Superior temporal gyrus (tissue), 1 donor: ENCODE measurements at regions not wholly inside any gene's neighbourhood (a gene's known extent, or its start where the extent isn't known, plus 50 kb on each side); places are given as distances from the start of the nearest gene placed in this dataset.
"Not testable (repeated sequence)": the region's sequence is repeated elsewhere in the genome, so short reads cannot be mapped to it uniquely, and the experiment has no call there.

Experiments used
- DNase-seq: peaks from one replicate; pipeline ENCODE4 v3.0.0-alpha.2; 2016; ENCODE audit errors: extremely low spot score

GRCh38 chr2:221997683-221998082 is 301.1 kb downstream of the PAX3 start:
- DNase-seq: no peak

GRCh38 chr2:221997100-221997499 is 301.7 kb downstream of the PAX3 start:
- no peak for DNase-seq

DNA sequence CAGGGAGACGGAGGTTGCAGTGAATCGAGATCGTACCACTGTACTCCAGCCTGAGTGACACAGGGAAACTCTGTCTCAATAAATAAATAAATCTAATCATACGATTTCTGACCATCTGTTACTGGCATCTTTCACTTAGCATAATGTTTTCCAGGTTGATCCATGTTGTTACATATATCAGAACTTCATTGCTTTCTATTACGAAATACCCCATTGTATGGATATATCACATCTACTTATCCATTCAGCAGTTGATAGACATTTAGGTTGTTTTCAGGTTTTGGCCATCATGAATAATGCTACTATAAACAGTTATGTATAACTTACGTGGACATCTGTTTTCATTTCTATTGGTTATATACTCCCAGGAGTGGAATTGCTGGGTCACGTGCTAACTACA is 303.9 kb downstream of the PAX3 start:
- DNase-seq: no peak

DNA sequence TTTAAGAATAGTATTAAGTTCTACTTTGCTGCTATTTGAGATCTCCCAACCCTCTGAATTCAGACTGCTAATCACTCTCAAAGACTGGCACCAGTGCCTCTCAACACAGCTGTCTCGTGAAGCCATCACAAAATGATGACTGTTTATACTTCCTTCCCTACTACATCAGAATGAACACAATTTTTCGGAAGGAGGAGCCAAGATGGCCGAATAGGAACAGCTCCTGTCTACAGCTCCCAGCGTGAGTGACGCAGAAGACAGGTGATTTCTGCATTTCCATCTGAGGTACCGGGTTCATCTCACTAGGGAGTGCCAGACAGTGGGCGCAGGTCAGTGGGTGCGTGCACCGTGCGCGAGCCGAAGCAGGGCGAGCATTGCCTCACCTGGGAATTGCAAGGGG is 314.4 kb downstream of the PAX3 start:
- not testable (repeated sequence) for DNase-seq

DNA sequence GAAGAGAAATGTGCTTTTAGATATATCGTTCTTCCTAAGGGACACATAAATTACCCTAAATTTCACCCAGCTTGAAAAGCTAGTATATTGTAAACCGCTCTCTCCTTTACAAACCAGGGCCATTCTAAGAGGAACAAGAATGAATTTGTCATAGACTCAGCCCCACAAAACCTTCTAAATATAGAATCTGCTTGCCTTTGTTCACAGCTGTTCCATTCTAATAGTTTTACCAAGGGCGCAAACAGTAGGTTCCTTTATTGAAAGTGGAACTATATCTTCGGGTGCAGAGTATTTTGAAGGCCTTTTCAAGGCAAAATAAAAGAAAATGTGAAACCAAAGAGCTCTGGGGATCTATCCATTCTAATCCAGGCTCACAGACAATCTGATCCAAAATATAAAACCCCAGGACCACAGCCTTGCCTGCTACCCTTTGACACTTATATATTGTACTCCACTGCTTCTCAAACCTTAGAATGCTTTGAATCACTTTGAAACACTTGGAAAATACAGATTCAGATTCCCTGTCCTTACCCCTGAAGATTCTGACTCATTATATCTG is 316.8 kb downstream of the PAX3 start:
- DNase-seq: peak; percentile 16

DNA sequence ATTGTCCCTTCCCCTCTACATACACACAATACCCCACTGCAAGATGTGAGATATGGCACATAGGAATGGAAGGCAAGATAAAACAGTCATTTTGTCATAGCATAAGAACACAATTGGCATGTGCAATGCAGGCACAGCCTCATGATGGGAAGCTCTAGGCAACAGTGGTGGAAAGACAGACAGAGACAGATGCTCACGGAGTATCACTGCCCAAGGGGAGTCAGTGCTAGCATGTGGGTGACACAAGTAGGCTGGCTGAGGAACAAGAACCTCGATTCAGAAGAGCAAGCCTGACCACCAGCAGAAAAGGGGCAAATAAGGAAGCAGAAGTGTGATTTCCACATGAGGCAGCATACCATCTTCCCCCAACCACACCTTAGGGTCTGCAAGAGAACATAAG is 323.6 kb downstream of the PAX3 start:
- no peak for DNase-seq

- no peak for DNase-seq
Measured at GRCh38 chr2:221973902-221974301, 324.9 kb downstream of the PAX3 start.

DNA sequence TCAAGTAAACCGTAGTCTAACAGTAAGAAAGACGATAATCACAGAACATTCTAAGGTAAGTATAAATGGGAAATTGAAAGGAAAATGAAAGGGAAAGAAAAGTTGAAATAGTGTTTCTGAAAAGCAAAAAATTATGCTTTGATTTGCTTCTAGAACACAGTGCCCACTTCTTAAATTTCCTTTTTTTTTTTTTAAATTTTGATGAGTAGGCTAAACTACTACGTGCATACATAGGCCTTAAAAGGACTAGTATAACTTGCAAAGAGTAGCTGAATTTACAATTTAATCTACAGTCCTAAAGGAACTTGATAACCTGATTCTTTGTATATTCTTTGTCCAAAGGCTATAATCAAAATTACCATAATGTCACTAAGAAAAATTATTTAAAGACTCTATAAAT is 325.3 kb downstream of the PAX3 start:
- no peak for DNase-seq

- DNase-seq: no peak
Measured at GRCh38 chr2:221972813-221973478, 325.9 kb downstream of the PAX3 start.

DNA sequence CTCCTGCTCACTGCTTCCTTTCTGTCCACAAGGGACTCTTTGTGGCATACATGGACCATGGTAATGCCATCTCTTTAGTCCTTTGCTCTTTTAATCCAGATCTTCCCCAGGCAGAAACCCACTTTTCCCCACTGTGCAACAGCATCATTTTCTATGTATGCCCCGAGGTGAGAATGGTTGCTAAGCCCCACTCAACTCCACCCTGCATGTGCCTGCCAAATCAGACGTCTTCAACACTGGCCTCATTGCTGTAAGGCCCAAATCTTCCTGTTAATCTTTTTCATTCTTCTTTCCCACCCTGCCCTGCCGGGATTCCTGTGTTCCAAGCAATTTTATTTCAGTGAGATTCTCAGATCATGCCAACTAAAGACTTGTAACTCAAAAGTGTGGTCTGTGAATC is 328.4 kb downstream of the PAX3 start:
- DNase-seq: no peak

DNA sequence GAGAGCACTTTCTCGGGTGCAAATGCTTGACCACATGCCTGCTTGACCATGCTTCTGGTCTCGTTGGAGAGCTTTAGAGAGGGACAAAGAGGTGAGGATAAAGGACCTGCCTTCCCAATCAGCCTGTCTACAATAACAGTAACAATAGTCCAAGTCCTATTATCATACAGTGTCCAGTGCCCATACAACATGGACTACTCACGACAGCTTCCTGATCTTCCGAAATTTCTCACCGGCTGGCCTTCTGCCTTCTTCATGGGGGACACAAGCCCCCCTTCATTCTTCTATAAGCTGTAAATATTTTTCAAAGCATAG is 329.0 kb downstream of the PAX3 start:
- no peak for DNase-seq

GRCh38 chr2:221969087-221969829 is 329.5 kb downstream of the PAX3 start:
- peak; percentile 79 for DNase-seq

DNA sequence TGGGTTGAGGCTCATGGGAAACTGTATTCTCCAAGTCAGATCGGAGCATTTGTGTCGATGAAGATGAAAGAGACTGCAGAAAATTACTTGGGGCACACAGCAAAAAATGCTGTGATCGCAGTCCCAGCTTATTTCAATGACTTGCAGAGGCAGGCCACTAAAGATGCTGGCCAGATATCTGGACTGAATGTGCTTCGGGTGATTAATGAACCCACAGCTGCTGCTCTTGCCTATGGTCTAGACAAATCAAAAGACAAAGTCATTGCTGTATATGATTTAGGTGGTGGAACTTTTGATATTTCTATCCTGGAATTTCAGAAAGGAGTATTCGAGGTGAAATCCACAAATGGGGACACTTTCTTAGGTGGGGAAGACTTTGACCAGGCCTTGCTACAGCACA is 336.6 kb downstream of the PAX3 start:
- no peak for DNase-seq

DNA sequence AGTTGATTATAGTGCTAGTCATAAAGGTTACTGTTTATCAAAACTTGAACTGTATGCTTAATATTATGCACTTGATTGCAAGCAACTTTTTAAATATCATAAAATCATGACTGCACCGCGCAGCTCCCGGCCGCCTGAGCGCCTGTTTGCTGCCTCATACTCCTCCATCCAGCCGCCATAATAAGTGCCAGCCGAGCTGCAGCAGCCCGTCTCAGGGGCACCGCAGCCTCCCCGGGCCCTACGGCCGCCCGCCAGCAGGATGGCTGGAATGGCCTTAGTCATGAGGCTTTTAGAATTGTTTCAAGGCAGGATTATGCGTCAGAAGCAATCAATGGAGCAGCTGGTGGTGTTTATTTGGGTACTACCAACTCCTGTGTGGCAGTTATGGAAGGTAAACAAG is 337.2 kb downstream of the PAX3 start:
- no peak for DNase-seq

DNA sequence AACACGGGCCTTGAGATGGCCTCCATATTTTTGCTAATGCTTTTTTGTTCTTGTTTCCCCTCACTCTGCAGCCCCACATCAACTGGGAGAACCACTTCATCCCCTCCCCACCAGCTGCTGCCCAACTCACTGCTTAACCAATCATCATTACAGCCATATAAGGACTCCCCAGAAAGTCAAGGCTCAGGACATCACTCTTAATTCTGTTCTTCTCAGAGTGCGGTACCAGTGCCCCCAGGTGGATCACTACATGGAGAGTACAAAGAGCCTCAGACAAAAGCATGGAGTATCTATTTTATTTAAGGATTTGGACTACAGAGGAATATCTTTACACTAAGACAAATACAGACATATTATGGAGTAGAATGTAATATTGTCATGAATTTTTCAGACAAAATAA is 340.6 kb downstream of the PAX3 start:
- DNase-seq: no peak

DNA sequence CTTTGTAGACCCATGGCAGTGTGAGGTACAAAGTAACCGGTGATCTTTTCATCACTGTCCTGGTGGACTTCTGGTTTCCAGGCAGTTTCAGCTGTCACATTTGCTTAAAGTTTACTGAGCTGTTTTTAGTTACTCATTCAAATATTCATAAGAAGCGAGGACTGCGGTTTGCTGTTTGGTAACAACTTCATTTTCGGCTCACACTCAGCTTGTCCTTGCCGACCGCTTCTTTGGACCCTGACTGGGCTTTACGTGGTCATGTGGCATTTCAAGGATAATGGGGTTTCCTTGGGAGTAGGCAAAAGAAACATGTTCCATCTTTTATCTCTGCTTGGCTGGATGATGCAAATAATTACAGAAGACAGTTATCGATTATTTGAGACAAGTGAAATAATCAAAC is 350.7 kb downstream of the PAX3 start:
- DNase-seq: no peak

- DNase-seq: not testable (repeated sequence)
Measured at GRCh38 chr2:221944452-221944851, 354.3 kb downstream of the PAX3 start.

DNA sequence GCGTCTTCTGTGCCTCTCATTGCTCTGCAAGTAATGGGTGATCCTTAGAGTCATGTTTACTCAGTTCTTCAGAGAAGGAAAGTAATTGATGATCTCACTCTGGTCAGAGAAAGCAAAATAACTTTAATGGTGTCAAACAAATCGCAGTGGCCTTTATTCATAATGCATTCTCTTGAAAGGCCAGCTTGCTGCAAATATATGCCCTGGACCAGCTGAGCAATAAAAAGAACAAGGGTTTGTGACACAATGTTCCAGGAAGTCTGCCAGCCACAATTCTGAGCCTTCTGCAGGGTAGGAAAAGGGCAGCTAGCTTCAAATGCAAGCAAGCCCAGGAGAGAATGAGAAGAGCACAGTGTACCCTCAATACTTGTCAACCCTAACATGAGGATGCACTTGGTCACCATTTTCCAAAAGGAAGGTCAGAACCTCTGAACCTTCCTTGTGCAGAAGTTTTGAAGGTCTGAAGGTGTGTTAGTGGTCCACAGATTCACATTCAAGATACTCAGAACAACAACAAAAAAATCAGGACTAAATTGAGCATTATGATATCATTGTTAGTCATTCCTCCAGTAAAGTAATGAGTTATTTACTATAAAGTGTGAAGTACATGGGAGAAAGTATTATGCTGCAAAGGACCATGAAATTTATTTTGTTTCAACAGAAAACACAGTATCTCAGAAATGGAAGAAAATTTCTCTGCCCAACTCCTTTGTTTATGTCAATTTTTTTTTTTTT is 355.6 kb downstream of the PAX3 start:
- DNase-seq: peak; percentile 39

- DNase-seq: no peak
Measured at GRCh38 chr2:221931251-221931991, 359.3 kb upstream of the EPHA4 start.

GRCh38 chr2:221929259-221929658 is 357.2 kb upstream of the EPHA4 start:
- no peak for DNase-seq

GRCh38 chr2:221926327-221926726 is 354.2 kb upstream of the EPHA4 start:
- DNase-seq: no peak

- peak; percentile 48 for DNase-seq
Measured at GRCh38 chr2:221924576-221924975, 352.5 kb upstream of the EPHA4 start.
